Fibroblast of lung (primary cell): ENCODE measurements at regions not wholly inside any gene's neighbourhood (a gene's known extent, or its start where the extent isn't known, plus 50 kb on each side); places are given as distances from the start of the nearest gene placed in this dataset.

Experiments used
- DNase-seq, 2 donors: peaks; one replicate each; pipeline versions ENCODE4 v3.0.0 to v3.0.0-alpha.2; 2010; ENCODE audit warnings: low read depth in 2 of 2
- H2AFZ ChIP-seq: 2 replicates; pipeline ENCODE4 v1.5.1; 2012; ENCODE audit warnings: low read length, control low read depth, inconsistent platforms
- H3K27ac ChIP-seq: 2 replicates; pipeline ENCODE4 v1.5.1; 2011; ENCODE audit warnings: low read length, control low read depth; ENCODE audit not compliant: insufficient read depth
- H3K27me3 ChIP-seq: 2 replicates; pipeline ENCODE4 v1.5.1; 2011; ENCODE audit warnings: mild to moderate bottlenecking, low read length; ENCODE audit not compliant: control insufficient read depth, insufficient read depth
- H3K36me3 ChIP-seq: 2 replicates; pipeline ENCODE4 v1.5.1; 2011; ENCODE audit warnings: low read length; ENCODE audit not compliant: control insufficient read depth, insufficient read depth
- H3K4me1 ChIP-seq: 2 replicates; pipeline ENCODE4 v1.5.1; 2011; ENCODE audit warnings: low read length; ENCODE audit not compliant: control insufficient read depth, insufficient read depth; ENCODE audit errors: extremely low read depth
- H3K4me2 ChIP-seq: 2 replicates; pipeline ENCODE4 v1.5.1; 2011; ENCODE audit warnings: low read length, control low read depth; ENCODE audit not compliant: insufficient read depth; ENCODE audit errors: extremely low read depth
- H3K4me3 ChIP-seq, 4 experiments: fragments of 200-600 bp in 1 of 4; sonication (generic) in 1 of 4; replicated peaks in 1 of 4; 2 replicates each; pipeline ENCODE4 v1.5.1; 2011 to 2016; ENCODE audit warnings: low read length in 4 of 4, low read depth in 3 of 4, mild to moderate bottlenecking in 3 of 4, control low read depth in 2 of 4, inconsistent platforms in 1 of 4, mixed read lengths in 1 of 4; ENCODE audit not compliant: insufficient read depth in 1 of 4; ENCODE audit errors: control extremely low read depth in 1 of 4
- H3K79me2 ChIP-seq: 2 replicates; pipeline ENCODE4 v1.5.1; 2012; ENCODE audit warnings: mild to moderate bottlenecking, low read length, inconsistent platforms; ENCODE audit not compliant: control insufficient read depth, insufficient read depth
- H3K9ac ChIP-seq: 2 replicates; pipeline ENCODE4 v1.5.1; 2011; ENCODE audit warnings: mild to moderate bottlenecking, low read length, control low read depth; ENCODE audit not compliant: insufficient read depth
- H3K9me3 ChIP-seq: 2 replicates; pipeline ENCODE4 v1.5.1; 2012; ENCODE audit warnings: low read depth, low read length; ENCODE audit not compliant: control insufficient read depth, insufficient read depth
- H4K20me1 ChIP-seq: 2 replicates; pipeline ENCODE4 v1.5.1; 2011; ENCODE audit warnings: low read length; ENCODE audit not compliant: control insufficient read depth, insufficient read depth; ENCODE audit errors: extremely low read depth
- CTCF ChIP-seq, 2 donors: IDR thresholded peaks in 1 of 2; conservative IDR thresholded peaks in 1 of 2; 1 replicate in 1 of 2; 2 replicates in 1 of 2; pipeline ENCODE4 v1.5.1; 2011 to 2012; ENCODE audit warnings: low read length in 2 of 2, control low read depth in 1 of 2, inconsistent platforms in 1 of 2, low read depth in 1 of 2, mild to moderate bottlenecking in 1 of 2
- EZH2 ChIP-seq: IDR thresholded peaks from 2 replicates; pipeline ENCODE4 v1.5.1; 2012; ENCODE audit warnings: low read length, control low read depth, mild to moderate bottlenecking; ENCODE audit errors: missing control alignments

DNA sequence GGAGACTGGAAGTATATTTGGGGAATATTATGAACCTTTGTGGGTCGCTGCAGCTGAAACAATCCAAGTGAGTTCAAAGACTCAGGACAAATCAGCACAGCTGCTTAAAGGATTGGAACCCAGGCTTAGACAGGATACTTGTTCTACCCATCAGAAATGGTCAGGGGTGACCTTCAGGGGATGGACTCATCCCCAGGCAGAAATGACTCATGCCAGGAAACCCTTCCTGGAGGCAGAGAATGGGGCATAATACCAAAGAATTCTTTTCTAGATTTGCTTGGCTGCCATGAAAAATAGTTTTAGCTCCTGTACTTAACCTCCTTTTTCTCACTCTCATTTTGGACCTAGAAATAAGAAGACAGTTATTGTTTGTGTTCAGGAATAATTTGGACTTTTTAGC, 425.5 kb downstream of the TSN start:
- DNase-seq = no peak
- no peaks in the 10 kb centered on the region for H3K4me1 ChIP-seq
- H3K4me3 ChIP-seq = no peak overlapping the region
- H4K20me1 ChIP-seq = no peaks in the 10 kb centered on the region
- no peak overlapping the region for H2AFZ ChIP-seq
- H3K9ac ChIP-seq = no peak overlapping the region
- no peaks in the 10 kb centered on the region for H3K79me2 ChIP-seq
- H3K4me2 ChIP-seq = no peak overlapping the region
- no peak for TF ChIP-seq CTCF (conservative IDR thresholded peaks at IDR 0.05 in 1 of 2, IDR thresholded peaks at IDR 0.05 in 1 of 2; ENCODE audit: low read depth in 1 of 2, low read length in 2 of 2)
- TF ChIP-seq EZH2 = no peak
- H3K9me3 ChIP-seq = no peaks in the 10 kb centered on the region
- no peaks in the 10 kb centered on the region for H3K27me3 ChIP-seq
- H3K27ac ChIP-seq = no peak overlapping the region
- no peaks in the 10 kb centered on the region for H3K36me3 ChIP-seq

GRCh38 chr2:122182616-122183355, 427.3 kb downstream of the TSN start:
- Histone ChIP-seq H3K9ac (no peak overlapping the region), H3K27ac (no peak overlapping the region), H3K4me1 (no peaks in the 10 kb centered on the region), H3K9me3 (no peaks in the 10 kb centered on the region), H3K36me3 (no peaks in the 10 kb centered on the region), H4K20me1 (no peaks in the 10 kb centered on the region), H3K27me3 (no peaks in the 10 kb centered on the region), H3K4me2 (no peak overlapping the region), H2AFZ (no peak overlapping the region), H3K79me2 (no peaks in the 10 kb centered on the region), H3K4me3 (no peak overlapping the region)
- TF ChIP-seq CTCF (conservative IDR thresholded peaks at IDR 0.05 in 1 of 2, IDR thresholded peaks at IDR 0.05 in 1 of 2; ENCODE audit: low read depth in 1 of 2, low read length in 2 of 2) = no peak
- no peak for TF ChIP-seq EZH2
- no peak for DNase-seq

GRCh38 chr2:122183890-122184289, 428.4 kb downstream of the TSN start:
- Histone ChIP-seq H3K27me3 (no peaks in the 10 kb centered on the region), H3K79me2 (no peaks in the 10 kb centered on the region), H3K4me1 (no peaks in the 10 kb centered on the region), H3K4me2 (no peak overlapping the region), H3K27ac (no peak overlapping the region), H3K9me3 (no peaks in the 10 kb centered on the region), H4K20me1 (no peaks in the 10 kb centered on the region), H3K4me3 (no peak overlapping the region), H3K9ac (no peak overlapping the region), H2AFZ (no peak overlapping the region), H3K36me3 (no peaks in the 10 kb centered on the region)
- no peak for DNase-seq
- TF ChIP-seq EZH2 (no peak), CTCF (conservative IDR thresholded peaks at IDR 0.05 in 1 of 2, IDR thresholded peaks at IDR 0.05 in 1 of 2; ENCODE audit: low read depth in 1 of 2, low read length in 2 of 2) (no peak)
